GM19455 (cell line): ENCODE measurements at regions not wholly inside any gene's neighbourhood (a gene's known extent, or its start where the extent isn't known, plus 50 kb on each side); places are given as distances from the start of the nearest gene placed in this dataset.
"Not testable (repeated sequence)": the region's sequence is repeated elsewhere in the genome, so short reads cannot be mapped to it uniquely, and the experiment has no call there.

ENCODE experiments used
- ATAC-seq: cut with Tn5 transposase; IDR thresholded peaks from one replicate; pipeline ENCODE4 v1.9.1; 2021; ENCODE audit not compliant: unreplicated experiment

DNA sequence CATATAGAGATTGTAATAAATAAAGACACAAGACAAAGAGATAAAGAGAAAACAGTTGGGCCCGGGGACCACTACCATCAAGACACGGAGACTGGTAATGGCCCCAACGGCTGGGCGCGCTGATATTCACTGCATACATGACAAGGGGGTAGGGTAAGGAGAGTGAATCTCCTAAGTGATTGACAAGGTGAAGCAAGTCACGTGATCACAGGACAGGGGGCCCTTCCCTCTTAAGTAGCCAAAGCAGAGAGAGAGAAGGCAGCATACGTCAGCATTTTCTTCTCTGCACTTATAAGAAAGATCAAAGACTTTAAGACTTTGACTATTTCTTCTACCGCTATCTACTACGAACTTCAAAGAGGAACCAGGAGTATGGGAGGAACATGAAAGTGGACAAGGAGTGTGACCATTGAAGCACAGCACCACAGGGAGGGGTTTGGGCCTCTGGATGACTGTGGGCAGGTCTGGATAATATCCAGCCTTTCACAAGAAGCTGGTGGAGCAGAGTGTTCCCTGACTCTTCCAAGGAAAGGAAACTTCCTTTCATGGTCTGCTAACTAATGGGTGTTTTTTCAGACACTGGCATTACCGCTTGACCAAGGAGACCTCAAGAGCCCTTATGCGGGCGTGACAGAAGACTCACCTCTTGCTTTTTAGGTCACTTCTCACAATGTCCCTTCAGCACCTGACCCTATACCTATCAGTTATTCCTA lies 75.6 kb downstream of the MRPL39 start:
- not testable (repeated sequence) for ATAC-seq

GRCh38 chr21:25528515-25528914 lies 78.8 kb downstream of the MRPL39 start:
- ATAC-seq: no peak

DNA sequence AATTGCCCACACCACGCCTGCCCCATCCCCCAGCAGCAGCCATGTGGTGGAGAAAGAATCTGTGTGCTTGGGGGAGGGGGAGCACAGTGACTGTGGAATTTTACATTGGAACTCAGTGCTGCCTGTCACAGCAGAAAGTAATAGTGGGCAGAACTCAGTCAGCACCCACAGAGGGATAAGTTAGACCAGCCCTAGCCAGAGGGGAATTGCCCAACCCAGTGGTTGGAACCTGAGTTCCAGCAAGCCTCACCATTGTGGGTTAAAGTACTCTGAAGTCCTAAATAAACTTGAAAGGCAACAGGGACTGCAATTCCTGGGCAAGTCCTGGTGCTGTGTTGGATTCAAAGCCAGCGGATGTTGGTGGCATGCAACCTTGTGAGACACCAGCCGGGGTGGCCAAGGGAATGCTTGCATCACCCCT lies 88.8 kb downstream of the MRPL39 start:
- ATAC-seq: no peak

DNA sequence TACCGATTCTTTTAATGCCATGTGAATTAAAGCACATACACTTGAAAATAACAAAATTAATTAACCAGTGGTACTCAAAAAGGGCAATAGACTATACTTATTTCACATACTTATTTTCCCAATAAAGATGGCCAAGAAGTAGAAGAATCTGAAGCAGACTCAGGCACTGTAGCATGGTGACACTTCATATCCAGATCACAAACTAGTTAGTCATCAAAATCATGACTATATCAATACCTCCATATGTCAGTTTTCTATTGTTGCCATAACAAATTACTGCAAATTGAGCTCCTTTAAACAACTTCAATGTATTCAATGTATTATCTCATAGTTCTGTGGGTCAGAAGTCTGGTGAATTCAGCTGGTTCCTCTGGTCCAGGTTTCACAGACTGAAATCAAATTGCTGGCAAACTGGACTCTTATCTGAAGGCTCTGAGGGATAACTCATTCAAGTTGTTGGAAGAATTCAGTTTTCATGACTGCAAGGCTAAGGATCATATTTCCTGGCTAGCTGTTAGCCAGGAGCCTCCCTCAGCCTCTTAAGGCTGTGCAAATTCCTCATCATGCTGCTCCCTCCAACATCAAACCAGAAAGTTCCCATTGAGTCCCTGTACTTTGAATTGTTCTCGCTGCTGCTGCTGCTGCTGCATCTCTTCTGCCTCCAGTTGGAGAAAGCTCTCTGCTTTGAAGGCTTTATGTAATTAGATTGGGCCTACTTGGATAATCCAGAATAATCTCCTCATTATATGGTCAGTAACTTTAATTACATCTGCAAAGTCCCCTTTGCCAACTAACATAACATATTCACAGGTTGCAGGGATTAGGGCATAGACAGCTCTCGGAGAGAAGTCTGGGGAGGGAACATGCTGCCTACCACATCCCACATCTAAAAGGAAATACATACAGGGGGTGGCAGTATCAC lies 91.5 kb downstream of the MRPL39 start:
- ATAC-seq: no peak

DNA sequence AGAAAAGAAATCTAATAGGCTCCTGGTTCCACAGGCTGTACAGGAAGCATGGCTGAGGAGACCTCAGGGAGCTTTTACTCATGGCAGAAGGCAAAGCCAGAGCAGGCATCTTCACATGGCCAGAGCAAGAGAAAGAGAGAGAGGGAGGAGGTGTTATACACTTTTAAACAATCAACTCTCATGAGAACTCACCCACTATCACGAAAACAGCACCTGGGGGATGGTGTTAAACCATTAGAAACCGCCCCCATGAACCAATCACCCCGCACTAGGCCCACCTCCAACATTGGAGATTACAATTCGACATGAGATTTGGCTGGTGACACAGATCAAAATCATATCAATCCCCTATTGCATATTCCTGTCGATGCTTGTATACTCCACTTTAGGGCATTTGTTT lies 93.5 kb downstream of the MRPL39 start:
- no peak for ATAC-seq

DNA sequence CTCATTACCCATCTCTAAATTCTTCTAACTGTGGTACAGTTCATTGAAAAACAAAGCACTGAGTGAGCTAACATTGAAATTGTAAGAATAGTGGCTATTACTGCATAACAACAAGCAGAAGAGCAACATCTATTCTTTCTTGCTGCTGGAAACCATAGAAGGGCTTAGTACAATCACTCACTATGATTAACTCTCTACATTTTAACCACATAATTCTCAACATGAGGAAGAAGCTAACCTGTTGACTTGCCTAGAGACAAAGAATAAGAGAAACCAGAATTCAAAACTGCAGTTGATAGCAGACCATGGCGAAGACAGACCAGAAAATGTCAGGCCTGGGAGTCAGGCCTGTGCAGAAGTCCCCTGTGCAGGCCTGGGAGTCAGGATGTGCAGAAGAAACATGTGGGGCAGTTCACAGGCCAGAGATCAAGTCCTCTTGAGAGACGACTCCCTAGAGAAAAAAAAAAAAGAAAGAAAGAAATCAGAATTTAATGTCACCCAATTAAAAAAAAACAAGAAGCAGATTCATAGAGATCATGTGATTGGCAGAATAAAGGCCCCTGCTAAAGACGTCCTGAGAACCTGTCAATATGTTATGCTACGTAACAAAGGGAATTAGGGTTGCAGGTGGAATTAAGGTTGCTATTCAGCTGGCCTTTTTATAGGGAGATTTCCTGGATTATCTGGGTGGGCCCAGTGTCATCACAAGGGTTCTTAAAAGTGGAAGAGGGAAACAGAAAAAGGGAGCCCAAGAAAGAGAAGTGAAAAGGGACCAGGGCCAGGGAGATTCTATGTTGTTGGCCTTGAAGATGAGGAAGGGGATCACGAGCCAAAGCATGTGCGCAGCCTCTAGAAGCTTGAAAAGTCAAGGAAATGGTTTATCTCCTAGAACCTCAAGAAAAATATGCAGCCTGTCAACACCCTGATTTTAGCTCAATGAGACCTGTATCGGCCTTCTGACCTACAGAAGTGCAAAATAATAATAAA lies 94.9 kb downstream of the MRPL39 start:
- no peak for ATAC-seq

GRCh38 chr21:25509862-25510261 lies 97.4 kb downstream of the MRPL39 start:
- no peak for ATAC-seq

DNA sequence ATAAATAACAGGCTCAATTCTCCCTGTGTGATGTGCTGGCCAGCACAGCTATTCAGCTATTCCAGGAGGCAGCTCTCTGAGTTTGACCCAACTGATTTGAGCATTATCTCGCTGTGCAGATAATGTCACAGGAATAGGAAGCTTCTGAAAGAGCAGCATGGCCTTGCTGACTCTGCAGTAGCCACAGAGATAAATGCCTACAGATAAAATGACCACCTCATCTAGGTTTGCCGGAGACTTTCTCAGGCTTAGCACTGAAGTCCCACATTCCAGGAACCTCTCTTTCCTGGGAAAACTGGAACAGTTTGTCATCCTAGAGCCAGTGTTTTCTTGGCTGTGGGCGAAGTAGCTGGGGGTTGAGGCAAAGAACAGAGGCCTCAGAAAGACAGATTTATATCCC lies 98.9 kb downstream of the MRPL39 start:
- ATAC-seq: no peak

- ATAC-seq: peak; percentile 62
These were observed 99.8 kb downstream of the MRPL39 start for GRCh38 chr21:25507522-25507921.

DNA sequence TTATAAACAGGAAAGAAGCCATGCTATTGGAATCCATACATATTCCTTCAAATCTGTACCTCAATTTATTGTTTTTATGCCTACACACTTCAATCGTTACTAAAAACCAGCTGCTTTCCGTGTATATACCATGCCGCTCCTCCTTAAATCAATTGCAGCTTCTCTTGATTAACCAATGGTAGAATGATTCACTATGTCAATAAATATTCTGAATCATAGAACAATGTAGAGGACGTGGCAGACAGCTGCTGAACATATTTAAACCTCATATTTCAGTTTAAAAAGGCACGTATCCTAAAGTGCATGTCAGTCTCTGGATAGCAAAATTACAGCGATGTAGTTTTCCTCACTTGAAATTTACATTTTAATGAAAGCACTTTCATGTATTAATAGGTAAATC lies 100.4 kb downstream of the MRPL39 start:
- ATAC-seq: no peak

- ATAC-seq: no peak
These were observed 101.0 kb downstream of the MRPL39 start for GRCh38 chr21:25506261-25506660.

DNA sequence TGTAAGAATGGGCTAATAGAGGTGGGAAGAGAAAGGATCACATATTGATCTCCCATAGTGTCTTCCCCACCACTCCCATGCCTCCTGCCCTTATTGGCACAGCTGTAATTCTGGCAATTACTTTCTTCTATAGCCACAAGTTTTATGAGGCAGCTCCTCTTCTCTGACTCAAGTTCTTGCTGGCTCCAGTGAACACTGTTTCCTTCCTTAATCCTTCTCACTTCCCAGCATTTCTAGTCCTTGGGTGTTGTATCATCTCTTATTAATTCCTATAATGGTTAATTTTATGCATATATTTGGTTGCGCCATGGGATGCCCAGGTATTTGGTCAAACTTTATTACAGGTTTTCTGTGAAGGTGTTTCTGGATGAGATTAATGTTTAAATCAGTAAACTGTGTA lies 103.3 kb downstream of the MRPL39 start:
- ATAC-seq: no peak

DNA sequence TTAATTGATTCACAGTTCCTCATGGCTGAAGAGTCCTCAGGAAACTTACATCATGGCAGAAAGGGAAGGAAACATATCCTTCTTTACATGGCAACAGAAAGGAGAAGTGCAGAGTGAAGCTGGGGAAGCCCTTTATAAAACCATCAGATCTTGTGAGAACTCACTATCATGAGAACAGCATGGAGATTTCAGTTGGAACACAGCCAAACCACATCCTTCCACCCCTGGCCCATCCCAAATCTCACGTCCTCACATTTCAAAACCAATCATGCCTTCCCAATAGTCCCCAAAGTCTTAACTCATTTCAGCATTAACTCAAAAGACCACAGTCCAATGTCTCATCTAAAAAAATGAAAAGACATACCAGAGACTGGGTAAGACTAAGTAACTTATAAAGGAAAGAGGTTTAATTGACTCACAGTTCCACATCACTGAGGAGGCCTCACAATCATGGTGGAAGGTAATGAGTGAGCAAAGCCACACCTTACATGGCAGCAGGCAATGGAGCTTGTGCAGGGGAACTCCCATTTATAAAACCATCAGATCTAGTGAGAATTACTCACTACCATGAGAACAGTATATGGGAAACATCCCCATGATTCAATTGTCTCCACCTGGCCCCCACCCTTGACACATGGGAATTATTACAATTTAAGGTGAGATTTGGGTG lies 105.2 kb downstream of the MRPL39 start:
- no peak for ATAC-seq

DNA sequence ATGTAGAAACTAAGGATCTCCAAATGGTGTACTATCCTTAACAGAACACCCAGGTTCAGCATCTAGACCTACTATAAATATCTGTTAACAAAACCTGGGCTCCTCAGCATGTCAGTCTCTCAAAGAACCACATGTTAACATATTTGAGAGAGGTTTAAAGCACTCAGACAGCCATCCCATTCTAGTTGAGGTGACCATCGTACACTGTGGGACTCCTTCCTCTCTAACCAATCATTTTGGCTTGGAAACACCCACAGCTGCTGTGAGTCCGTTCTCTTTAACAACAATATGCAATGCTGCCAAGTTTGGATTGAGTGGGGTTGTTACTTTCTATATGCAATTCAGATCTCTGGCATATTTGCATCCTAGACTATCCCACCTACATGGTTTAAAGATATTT lies 105.8 kb downstream of the MRPL39 start:
- no peak for ATAC-seq

GRCh38 chr21:25500598-25500997 lies 106.7 kb downstream of the MRPL39 start:
- no peak for ATAC-seq

DNA sequence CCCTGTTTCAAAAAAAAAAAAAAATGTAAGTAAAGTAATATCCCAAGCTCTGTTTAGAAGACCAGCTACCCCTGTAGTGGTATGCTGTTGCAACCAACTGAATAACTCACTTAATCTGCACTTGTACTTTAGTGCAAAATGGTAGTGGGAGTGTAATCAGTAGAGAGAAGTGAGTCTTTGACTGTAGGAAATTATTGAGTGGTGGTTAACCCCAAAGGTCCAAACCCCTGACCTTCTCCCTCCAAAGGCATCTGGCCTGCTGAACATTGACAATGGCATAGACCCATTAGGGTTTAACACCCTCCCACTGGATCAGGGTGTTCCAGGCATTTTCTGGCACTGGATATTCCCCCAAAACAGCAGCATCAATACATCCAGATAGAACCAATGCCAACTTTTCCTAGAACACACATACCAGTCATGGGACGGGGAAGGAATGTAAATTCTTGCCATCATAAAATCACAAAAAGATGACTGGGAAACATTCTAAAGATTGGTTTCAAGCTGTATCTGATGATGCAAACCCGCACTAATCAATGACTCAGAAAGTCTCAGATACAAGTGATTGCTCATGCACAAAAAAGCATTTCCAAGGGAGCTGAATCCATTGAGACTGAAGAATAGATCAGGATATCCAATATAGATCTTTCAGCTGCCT lies 110.3 kb downstream of the MRPL39 start:
- no peak for ATAC-seq

GRCh38 chr21:25494804-25495203 lies 112.5 kb downstream of the MRPL39 start:
- no peak for ATAC-seq

DNA sequence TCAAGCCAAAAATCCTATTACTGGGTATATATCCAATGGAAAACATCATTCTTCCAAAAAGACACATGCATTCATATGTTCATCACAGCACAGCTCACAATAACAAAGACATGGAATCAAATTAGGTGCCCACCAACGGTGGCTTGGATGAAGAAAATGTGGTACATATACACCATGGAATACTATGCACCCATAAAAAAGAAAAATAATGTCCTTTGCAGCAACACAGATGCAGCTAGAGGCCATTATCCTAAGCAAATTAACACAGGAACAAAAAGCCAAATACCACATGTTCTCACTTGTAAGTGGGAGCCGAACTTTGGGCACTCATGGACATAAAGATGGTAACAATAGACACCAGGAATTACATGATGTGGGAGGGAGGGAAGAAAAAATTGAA lies 113.6 kb downstream of the MRPL39 start:
- ATAC-seq: no peak

- no peak for ATAC-seq
These were observed 116.0 kb downstream of the MRPL39 start for GRCh38 chr21:25491267-25491666.

GRCh38 chr21:25490742-25491141 lies 116.5 kb downstream of the MRPL39 start:
- ATAC-seq: no peak
